ENCODE measurements at regions not wholly inside any gene's neighbourhood (a gene's known extent, or its start where the extent isn't known, plus 50 kb on each side); places are given as distances from the start of the nearest gene placed in this dataset.

DNA sequence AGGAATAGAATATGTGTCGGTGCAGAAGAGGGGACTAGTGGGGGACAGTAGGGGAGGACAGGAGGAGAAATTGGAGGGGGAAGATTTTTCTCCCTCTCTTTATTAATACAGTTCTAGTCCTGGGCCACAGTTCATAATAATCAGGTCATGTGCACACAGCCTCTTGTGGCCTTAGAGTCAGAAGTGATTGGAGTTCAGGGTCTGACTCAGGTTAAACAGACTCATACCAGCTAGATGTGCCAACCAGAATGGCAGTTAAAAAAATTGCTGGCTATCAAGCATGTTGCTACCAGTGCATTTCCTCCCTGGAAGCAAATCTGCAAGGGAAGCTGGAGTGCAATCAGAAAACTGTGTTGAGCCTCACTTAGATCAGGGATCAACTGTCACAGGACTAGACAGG lies 132.7 kb upstream of the MAP1B start:
- no peaks in the 10 kb centered on the region for H3K36me3 Mint-ChIP-seq
- no peaks in the 10 kb centered on the region for H3K4me1 Mint-ChIP-seq
- no peak overlapping the region for H3K27ac Mint-ChIP-seq
- ATAC-seq (replicated peaks): no peak
- H3K4me3 Mint-ChIP-seq: no peak overlapping the region
- DNase-seq: no peak
- peaks cover 0 to 2% of the 10 kb centered on the region in 2 donors for H3K9me3 Mint-ChIP-seq
- H3K27me3 Mint-ChIP-seq: peaks cover 10 to 24% of the 10 kb centered on the region in 2 donors

DNA sequence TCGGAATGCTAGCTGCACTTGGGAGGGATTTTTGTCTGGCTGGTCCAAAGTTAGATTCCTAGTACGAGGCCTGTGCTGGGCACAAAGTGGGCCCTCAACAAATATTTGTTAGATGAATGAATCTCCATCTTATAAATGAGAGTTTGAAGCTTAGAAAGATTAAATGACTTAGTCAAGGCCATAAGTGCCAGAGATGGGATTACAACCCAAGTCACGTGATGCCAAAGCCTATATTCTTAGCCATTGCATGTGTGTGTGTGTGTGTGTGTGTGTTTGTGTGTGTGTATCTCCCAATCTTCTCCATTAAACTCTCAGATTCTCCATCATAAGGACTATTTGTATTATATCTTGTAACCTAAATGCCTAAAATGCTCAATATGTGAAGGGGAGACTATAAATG lies 130.8 kb upstream of the MAP1B start:
- Mint-ChIP-seq H3K27me3 (peaks cover 10 to 24% of the 10 kb centered on the region in 2 donors), H3K9me3 (peaks cover 0 to 3% of the 10 kb centered on the region in 2 donors), H3K4me3 (no peak overlapping the region), H3K4me1 (no peaks in the 10 kb centered on the region), H3K36me3 (no peaks in the 10 kb centered on the region), H3K27ac (no peak overlapping the region)
- ATAC-seq (replicated peaks): no peak
- no peak for DNase-seq

DNA sequence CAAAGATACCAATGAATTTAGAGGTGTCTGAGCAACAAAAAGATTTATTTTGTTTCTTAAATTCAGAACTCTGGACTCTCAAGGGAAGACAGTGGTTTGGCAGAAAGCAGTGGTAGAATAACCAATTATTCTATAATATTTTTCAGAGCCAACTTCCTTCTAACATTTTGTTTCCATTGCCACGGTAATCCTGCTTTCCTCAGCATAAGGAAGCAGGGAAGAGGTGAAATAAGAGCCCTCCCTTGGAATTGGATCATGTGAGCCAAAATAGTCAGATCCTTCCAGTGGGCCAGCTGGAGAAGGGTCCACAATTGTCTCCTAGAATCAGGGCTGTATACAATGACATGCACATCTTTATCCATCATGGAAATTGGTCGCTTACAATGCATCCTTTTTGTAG lies 130.0 kb upstream of the MAP1B start:
- peaks cover 5 to 19% of the 10 kb centered on the region in 2 donors for H3K27me3 Mint-ChIP-seq
- H3K36me3 Mint-ChIP-seq: no peaks in the 10 kb centered on the region
- peaks cover 3 to 4% of the 10 kb centered on the region in 2 donors for H3K9me3 Mint-ChIP-seq
- H3K4me1 Mint-ChIP-seq: no peaks in the 10 kb centered on the region
- ATAC-seq (replicated peaks): no peak
- no peak overlapping the region for H3K27ac Mint-ChIP-seq
- no peak for DNase-seq
- H3K4me3 Mint-ChIP-seq: no peak overlapping the region

DNA sequence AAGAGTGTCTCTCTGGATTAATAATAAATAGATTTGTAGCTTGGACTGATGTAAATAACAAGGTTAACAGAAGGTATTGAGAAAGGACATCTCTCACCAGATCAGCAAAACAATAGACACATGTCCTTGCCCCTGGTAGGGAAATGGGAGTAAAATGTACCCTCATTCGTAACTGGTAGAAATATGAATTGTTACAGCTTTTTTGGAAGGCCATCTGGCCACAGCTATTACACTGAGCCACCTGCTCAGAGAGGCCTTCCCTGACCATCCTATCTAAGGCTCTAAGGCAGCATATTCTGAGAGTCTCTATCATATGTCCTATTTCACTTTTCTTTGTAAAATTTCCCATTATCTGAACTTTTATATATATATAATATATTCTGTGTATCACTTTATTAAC lies 129.1 kb upstream of the MAP1B start:
- ATAC-seq (replicated peaks) (no peak), DNase-seq (no peak)
- Mint-ChIP-seq H3K9me3 (peaks cover 11 to 13% of the 10 kb centered on the region in 2 donors), H3K36me3 (peaks cover 0 to 4% of the 10 kb centered on the region in 2 donors), H3K27me3 (peaks cover 3 to 12% of the 10 kb centered on the region in 2 donors), H3K27ac (no peak overlapping the region), H3K4me3 (no peak overlapping the region), H3K4me1 (peaks cover 0 to 1% of the 10 kb centered on the region in 2 donors)

DNA sequence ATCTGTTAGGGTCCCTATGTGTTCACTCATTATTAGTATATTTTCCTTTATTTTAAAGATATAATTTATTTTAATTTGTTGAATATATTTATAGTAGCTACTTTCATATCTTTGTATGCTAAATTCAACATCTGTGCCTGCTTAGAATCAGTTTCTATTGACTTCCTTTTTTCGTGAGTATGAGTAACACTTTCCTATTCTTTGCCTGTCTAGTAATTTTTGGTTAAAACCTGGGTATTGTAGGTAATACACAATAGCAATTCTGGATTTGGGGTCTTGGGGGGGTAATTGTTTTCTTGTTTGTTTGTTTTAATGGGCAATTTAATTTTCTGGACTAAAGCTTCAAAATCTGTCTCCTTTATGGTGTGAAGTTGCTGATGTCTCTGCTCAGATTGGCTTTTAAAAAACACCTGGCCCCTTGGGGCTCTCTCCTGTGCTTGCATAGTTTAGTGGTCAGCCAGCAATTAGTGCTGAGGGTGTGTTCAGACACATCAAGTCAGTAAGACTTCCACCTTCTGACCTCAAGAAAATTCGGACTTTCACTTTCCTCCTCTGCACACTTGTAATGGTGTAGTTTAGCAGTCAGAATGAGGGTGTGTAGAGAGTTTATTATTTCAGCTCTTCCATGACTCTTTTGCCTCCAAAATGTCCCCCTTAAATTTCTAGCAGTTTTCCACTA lies 124.4 kb upstream of the MAP1B start:
- DNase-seq: no peak
- H3K27ac Mint-ChIP-seq: no peak overlapping the region
- H3K36me3 Mint-ChIP-seq: peaks cover 0 to 5% of the 10 kb centered on the region in 2 donors
- H3K4me3 Mint-ChIP-seq: no peak overlapping the region
- H3K27me3 Mint-ChIP-seq: no peaks in the 10 kb centered on the region
- H3K4me1 Mint-ChIP-seq: peaks cover 0 to 1% of the 10 kb centered on the region in 2 donors
- no peak for ATAC-seq (replicated peaks)
- peaks cover 10 to 16% of the 10 kb centered on the region in 2 donors for H3K9me3 Mint-ChIP-seq

DNA sequence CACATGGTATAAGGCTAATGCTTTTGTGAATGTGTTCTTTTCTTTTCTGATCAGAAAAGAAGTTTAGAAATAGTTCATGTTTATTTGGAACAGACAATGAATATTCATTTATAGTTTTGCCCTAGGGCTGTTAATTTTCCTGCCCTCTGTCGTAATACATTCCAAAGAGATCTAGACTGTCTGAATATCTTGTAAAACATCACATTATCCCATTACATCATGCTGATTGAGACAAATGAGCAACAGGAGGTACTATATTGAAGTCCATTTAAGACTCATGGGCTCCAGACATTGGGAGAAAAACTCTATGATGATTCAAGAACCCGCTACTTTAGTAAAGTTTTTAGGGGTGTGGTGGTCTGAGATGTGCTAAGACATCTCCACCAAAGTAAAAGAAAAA lies 121.2 kb upstream of the MAP1B start:
- Mint-ChIP-seq H3K36me3 (peaks cover 0 to 5% of the 10 kb centered on the region in 2 donors), H3K9me3 (peaks cover 9 to 16% of the 10 kb centered on the region in 2 donors), H3K4me3 (no peak overlapping the region), H3K4me1 (peaks cover 0 to 1% of the 10 kb centered on the region in 2 donors), H3K27ac (no peak overlapping the region), H3K27me3 (no peaks in the 10 kb centered on the region)
- ATAC-seq (replicated peaks): no peak
- DNase-seq: no peak

DNA sequence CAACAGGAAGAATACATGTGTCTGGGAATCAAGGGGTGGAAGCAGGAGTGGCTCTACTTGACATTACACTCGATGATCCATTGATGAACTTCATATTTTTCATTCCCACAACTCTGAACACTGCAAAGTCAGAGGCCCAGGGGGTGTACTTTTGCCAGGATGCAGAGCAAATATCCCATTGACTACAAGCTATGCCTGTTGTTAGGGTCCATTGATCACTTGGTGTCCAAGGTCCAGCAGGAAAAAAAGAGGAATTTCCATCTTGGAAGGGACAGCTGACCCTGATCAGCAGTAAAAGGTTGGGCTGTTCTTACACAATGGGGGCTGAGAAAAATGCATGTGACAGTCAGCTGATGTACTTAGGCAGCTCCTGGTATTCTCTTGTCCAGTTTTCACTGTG lies 118.5 kb upstream of the MAP1B start:
- no peak for DNase-seq
- Mint-ChIP-seq H3K36me3 (no peaks in the 10 kb centered on the region), H3K9me3 (no peaks in the 10 kb centered on the region), H3K4me3 (no peak overlapping the region), H3K27me3 (peaks cover 0 to 4% of the 10 kb centered on the region in 2 donors), H3K4me1 (no peaks in the 10 kb centered on the region), H3K27ac (no peak overlapping the region)
- ATAC-seq (replicated peaks): no peak

DNA sequence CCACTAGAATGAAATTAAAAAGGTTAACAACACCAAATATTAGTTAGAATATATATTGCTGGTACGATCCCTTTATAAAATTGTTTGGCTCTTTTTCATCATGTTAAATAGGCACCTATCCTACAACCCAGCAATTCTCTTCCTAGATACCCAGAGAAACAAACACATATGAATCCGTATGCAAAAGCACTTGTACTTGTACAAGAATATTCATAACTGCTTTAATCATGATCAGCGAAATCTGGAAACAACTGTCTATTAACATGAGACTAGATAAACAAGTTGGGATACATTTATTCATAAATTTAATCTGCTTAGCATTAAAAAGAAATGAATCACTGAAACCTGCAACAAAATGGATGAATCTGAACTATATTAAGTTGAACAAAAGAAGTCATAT lies 113.7 kb upstream of the MAP1B start:
- Mint-ChIP-seq H3K36me3 (no peaks in the 10 kb centered on the region), H3K27ac (no peak overlapping the region), H3K4me3 (no peak overlapping the region), H3K9me3 (no peaks in the 10 kb centered on the region), H3K27me3 (peaks cover 0 to 9% of the 10 kb centered on the region in 2 donors), H3K4me1 (no peaks in the 10 kb centered on the region)
- ATAC-seq (replicated peaks): no peak
- DNase-seq: no peak

DNA sequence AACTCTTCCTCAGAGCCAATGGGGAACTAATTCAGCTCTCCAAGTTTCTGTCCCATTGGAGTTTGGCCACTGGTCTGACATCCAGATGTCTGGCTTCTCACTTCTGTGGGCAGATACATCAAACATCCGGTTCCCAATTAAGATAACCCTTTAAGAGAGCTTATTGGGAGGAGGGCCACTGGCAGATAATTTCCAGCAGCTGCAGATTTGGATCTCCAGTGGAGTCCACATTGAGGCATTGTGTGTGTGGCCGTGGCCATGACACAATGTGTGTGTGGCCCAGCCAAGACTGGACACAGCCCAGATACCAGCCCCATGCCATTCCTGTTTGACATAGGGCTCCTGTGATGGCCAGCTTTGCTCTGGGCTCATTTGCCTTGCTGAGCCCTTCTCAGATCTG lies 110.5 kb upstream of the MAP1B start:
- H3K4me1 Mint-ChIP-seq: no peaks in the 10 kb centered on the region
- no peaks in the 10 kb centered on the region for H3K36me3 Mint-ChIP-seq
- H3K27ac Mint-ChIP-seq: no peak overlapping the region
- H3K27me3 Mint-ChIP-seq: peaks cover 0 to 5% of the 10 kb centered on the region in 2 donors
- no peaks in the 10 kb centered on the region for H3K9me3 Mint-ChIP-seq
- DNase-seq: no peak
- no peak for ATAC-seq (replicated peaks)
- no peak overlapping the region for H3K4me3 Mint-ChIP-seq

DNA sequence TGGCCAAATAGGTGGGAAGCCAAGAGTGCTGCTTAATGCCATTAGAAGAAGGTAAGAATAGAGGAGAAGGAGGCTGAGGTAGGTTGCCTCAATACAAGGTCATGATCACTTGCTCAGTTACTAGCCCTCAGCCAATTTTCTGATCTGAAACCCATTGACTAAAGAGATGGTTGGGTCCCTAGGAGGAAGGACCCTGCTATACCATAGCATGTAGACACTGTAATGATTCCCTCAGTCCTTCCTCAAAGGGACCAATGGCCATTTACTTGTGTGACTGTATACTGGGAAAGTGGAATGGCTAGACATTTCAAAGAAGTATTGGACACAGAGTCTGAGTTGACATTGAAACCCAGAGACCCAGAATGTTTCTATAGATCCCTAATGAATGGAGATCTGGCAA lies 108.5 kb upstream of the MAP1B start:
- Mint-ChIP-seq H3K4me3 (no peak overlapping the region), H3K9me3 (no peaks in the 10 kb centered on the region), H3K36me3 (no peaks in the 10 kb centered on the region), H3K4me1 (no peaks in the 10 kb centered on the region), H3K27ac (no peak overlapping the region), H3K27me3 (peaks cover 6 to 9% of the 10 kb centered on the region in 2 donors)
- no peak for ATAC-seq (replicated peaks)
- DNase-seq: no peak

DNA sequence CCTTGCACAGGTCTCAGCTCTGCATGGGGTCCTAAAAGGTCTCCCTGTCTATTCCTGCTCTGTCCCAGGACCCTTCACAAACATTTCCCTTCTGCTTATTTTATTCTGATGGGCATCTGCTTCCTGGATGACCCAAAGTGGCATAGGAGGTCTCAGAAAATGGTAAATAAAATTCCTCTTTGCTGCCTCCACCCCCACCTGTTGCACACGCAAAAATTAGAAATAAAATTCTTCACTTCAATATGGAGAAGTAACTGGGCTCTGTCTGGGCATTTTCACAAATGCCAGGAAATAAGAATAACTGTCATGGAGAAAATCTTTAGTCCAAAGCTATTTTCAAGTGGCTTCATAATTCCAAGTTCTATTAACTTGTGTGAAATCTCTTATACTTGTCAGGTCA lies 106.6 kb upstream of the MAP1B start:
- peaks cover 7 to 12% of the 10 kb centered on the region in 2 donors for H3K27me3 Mint-ChIP-seq
- DNase-seq (no peak), ATAC-seq (replicated peaks) (no peak)
- no peaks in the 10 kb centered on the region for H3K4me1 Mint-ChIP-seq
- no peak overlapping the region for H3K4me3 Mint-ChIP-seq
- no peaks in the 10 kb centered on the region for H3K36me3 Mint-ChIP-seq
- H3K27ac Mint-ChIP-seq: no peak overlapping the region
- H3K9me3 Mint-ChIP-seq: no peaks in the 10 kb centered on the region

DNA sequence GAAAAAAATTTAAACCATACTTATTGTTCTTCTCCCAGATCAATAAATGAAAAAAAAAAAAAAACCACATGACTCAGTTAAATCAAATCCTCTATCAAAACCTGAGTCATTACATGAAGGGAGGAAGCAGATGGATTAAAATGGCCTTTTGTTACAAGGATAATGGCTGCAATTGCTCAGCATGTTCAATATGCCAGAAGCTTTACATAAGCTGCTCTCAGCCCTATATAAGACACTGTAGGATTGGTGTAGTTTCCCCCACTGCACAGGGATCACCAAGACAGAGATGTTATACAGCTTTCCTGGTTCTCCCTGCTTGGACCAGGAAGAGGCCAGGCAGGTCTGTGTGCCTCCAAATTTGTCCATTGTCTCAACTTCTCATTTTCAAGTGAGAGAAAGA lies 101.6 kb upstream of the MAP1B start:
- H3K27ac Mint-ChIP-seq: no peak overlapping the region
- no peaks in the 10 kb centered on the region for H3K9me3 Mint-ChIP-seq
- no peak for DNase-seq
- peaks cover 7 to 15% of the 10 kb centered on the region in 2 donors for H3K27me3 Mint-ChIP-seq
- no peaks in the 10 kb centered on the region for H3K36me3 Mint-ChIP-seq
- H3K4me3 Mint-ChIP-seq: no peak overlapping the region
- no peak for ATAC-seq (replicated peaks)
- H3K4me1 Mint-ChIP-seq: no peaks in the 10 kb centered on the region

DNA sequence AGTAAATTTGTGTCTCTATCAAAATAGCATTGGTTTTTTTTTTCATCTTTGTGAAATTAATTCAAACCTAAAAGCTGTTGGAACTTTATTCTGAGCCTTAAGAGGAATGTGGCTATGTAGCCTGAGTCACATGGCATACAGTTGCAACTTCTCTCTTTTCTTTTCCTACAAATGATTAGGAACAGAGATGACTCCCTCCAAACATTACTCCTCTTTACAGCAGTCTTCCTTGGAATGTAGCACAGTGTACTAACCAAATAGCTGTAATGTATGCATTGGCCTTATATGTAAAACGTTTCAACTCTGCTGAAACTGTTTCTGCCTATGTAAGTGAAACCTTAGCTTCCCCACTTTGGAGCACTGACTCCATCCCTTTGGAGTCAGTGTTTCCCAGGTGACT lies 100.9 kb upstream of the MAP1B start:
- Mint-ChIP-seq H3K4me1 (no peaks in the 10 kb centered on the region), H3K27ac (no peak overlapping the region), H3K4me3 (no peak overlapping the region), H3K36me3 (no peaks in the 10 kb centered on the region), H3K27me3 (peaks cover 7 to 19% of the 10 kb centered on the region in 2 donors), H3K9me3 (no peaks in the 10 kb centered on the region)
- DNase-seq (no peak), ATAC-seq (replicated peaks) (no peak)

DNA sequence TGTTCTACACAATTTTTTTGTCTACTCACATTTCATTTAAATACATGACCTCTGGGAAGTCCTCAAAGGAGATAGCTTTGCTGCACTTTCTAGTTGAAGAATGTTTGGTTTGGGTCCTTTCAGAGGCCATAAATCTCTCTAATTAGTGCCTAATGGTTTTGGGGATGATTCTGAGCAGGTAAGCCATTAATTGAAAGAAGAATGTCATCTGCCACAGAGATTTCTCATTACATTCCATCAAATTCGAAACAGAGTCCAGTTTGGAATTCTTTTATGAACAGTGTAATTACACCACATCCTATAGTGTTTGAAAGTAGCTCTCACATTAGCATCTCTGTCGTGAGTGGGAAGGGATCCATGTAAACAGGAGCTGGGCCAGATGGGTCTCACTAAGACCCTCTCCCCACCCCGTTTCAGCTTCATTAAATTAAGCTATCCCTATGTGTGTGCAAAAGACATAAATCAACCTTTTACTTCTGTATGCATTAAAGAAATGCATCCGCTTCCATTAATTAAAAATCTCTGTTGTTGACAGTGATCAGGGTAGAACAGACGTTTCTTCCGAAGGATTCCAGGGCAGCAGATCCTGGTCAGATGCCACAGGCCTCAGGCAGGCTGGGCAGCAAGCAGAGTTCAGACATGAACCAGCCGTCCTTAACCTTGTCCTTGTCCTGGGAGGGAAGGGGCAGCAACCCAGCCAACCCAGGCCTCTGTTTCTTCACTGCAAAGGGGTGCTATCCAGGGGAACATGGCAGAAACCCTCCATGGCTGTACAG lies 99.8 kb upstream of the MAP1B start:
- no peak overlapping the region for H3K27ac Mint-ChIP-seq
- H3K9me3 Mint-ChIP-seq: no peaks in the 10 kb centered on the region
- no peak for DNase-seq
- peaks cover 7 to 22% of the 10 kb centered on the region in 2 donors for H3K27me3 Mint-ChIP-seq
- no peak for ATAC-seq (replicated peaks)
- H3K4me3 Mint-ChIP-seq: no peak overlapping the region
- no peaks in the 10 kb centered on the region for H3K4me1 Mint-ChIP-seq
- H3K36me3 Mint-ChIP-seq: no peaks in the 10 kb centered on the region

DNA sequence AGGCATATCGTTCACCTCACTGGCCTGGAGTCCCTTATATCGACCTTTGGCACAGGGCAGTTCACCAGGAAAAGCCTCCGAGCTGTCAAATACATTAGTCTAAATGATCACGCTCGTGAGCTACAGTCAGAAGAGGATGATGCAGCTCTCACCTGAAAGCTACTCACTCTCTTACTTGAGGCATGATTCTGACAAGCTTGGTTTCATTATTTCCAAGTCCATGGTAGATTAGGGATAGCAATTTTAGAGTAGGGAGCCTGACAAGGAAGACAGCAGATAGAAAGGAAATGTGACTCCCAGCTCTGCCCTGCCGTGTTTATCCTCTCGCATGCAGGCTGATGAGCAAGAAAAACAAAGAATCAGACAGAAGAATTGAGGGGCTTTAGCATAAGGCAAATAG lies 98.0 kb upstream of the MAP1B start:
- Mint-ChIP-seq H3K4me1 (no peaks in the 10 kb centered on the region), H3K36me3 (no peaks in the 10 kb centered on the region), H3K27ac (no peak overlapping the region), H3K4me3 (no peak overlapping the region), H3K27me3 (peaks cover 13 to 24% of the 10 kb centered on the region in 2 donors), H3K9me3 (no peaks in the 10 kb centered on the region)
- DNase-seq (no peak), ATAC-seq (replicated peaks) (no peak)
